Heart left ventricle (tissue), 13 donors: ENCODE measurements at regions not wholly inside any gene's neighbourhood (a gene's known extent, or its start where the extent isn't known, plus 50 kb on each side); places are given as distances from the start of the nearest gene placed in this dataset.

Experiments used
- CTCF ChIP-seq, 12 donors: fragments of 200-600 bp; sonication (generic) in 4 of 12; IDR thresholded peaks; one replicate each; pipeline versions ENCODE4 v1.5.0 to v1.8.0; 2018 to 2022; ENCODE audit warnings: antibody characterized with exemption in 12 of 12, mild to moderate bottlenecking in 5 of 12
- POLR2A ChIP-seq, 2 donors: fragments of 450-650 bp; IDR thresholded peaks; one replicate each; pipeline ENCODE4 v1.6.1; 2017; ENCODE audit warnings: antibody characterized with exemption in 2 of 2, mild to moderate bottlenecking in 2 of 2, moderate library complexity in 2 of 2
- donor health status: ischemic (EF 13 %, LVEDD 7.1; RV severe dilation, severe dysfunction).
- donor health status: DM: no; HTN: yes; CAD: no.
- donor health status: DM: no; HTN: no; CAD: no.
- donor health status: ischemic (EF 25% LVEDD 6.9; RV normal size, moderate dysfunction).
- donor health status: ischemic (EF 25% LVEDD 5.7; RV mildly dilated, moderate dysfunction).
- donor health status: ischemic (EF 35%, LVEDD 5.7; RV mildly dilated, moderate dysfunction).
- donor health status: nonischemic (EF 11% LVEDD 7.7; RV severe dilation, severe dysfunction).
- donor health status: DM: yes; HTN: yes; CAD: no.
- donor health status: PGD.
- donor health status: ischemic (EF 29% LVEDD 5.4; RV normal size, mild dysfunction).
- donor health status: nonischemic (EF 23%, LVEDD 6.1; RV moderate dilation, normal function).

GRCh38 chr6:164087211-164087610, 672.7 kb downstream of the QKI start:
- TF ChIP-seq CTCF (IDR thresholded peaks at IDR 0.05) (no peak), POLR2A (IDR thresholded peaks at IDR 0.05) (no peak)
